ENCODE measurements at regions not wholly inside any gene's neighbourhood (a gene's known extent, or its start where the extent isn't known, plus 50 kb on each side); places are given as distances from the start of the nearest gene placed in this dataset.

GRCh38 chr11:127108838-127109237 is 108.3 kb upstream of the KIRREL3 start:
- H3K4me1 Mint-ChIP-seq: no peaks in the 10 kb centered on the region
- no peaks in the 10 kb centered on the region for H3K9me3 Mint-ChIP-seq
- H3K27ac Mint-ChIP-seq: no peak overlapping the region
- ATAC-seq: no peak
- no peak for DNase-seq (ENCODE audit: low spot score in 2 of 2)
- no peak overlapping the region for H3K4me3 Mint-ChIP-seq
- no peaks in the 10 kb centered on the region for H3K36me3 Mint-ChIP-seq

- Mint-ChIP-seq H3K9me3 (no peaks in the 10 kb centered on the region), H3K4me1 (no peaks in the 10 kb centered on the region), H3K4me3 (no peak overlapping the region), H3K36me3 (no peaks in the 10 kb centered on the region), H3K27ac (no peak overlapping the region)
- ATAC-seq (no peak), DNase-seq (ENCODE audit: low spot score in 2 of 2) (no peak)
Measured at GRCh38 chr11:127106938-127107337, 106.4 kb upstream of the KIRREL3 start.

DNA sequence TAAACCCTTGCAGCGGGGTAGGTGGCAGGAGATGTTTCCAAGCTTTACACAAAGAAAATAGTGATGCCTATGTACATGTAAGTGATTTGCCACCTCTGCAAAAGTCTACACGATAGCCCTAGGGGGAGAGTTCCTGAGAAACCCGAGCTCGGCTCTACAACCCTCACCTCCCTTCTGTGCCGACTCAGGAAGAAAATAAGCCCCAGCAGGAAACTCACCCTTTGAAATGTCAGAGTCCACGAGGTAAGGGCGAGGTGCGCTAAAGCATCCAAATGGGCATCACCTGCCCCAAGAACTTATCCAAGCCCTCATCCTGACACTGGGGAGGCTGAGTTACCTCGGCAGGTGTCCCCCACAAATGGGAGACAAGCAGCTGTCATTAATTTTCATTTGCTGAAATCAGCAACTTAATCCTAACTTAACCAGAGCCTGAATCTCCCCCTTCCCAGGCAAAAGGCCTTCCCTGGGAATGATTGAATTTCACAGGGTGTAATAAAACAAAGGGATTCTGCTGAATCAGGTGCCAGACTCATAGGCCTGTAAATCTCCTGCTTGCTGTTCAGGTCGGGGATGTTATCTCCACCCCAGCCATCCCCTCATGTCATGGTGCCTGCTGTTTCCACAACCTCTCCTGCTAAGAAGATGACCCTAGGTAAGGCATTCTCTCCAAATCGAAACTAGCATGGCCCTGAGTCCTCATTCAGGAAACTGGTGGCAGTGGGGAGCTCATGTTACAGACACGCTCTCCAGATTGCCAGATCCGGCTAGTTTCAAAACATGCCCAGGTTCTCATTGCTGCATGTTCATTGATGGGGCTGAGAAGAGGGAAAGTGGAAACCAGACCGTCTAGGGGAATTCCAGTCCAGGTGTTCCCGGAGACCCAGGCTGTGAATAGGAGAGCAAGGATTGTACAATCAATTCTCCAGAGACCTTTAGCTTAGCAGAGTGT is 105.3 kb upstream of the KIRREL3 start:
- H3K27ac Mint-ChIP-seq: no peak overlapping the region
- DNase-seq (ENCODE audit: low spot score in 2 of 2) (no peak), ATAC-seq (no peak)
- no peak overlapping the region for H3K4me3 Mint-ChIP-seq
- H3K4me1 Mint-ChIP-seq: no peaks in the 10 kb centered on the region
- no peaks in the 10 kb centered on the region for H3K9me3 Mint-ChIP-seq
- no peaks in the 10 kb centered on the region for H3K36me3 Mint-ChIP-seq

GRCh38 chr11:127103586-127104388 is 103.2 kb upstream of the KIRREL3 start:
- no peak overlapping the region for H3K27ac Mint-ChIP-seq
- no peaks in the 10 kb centered on the region for H3K36me3 Mint-ChIP-seq
- DNase-seq (ENCODE audit: low spot score in 2 of 2) (no peak), ATAC-seq (no peak)
- H3K9me3 Mint-ChIP-seq: no peaks in the 10 kb centered on the region
- H3K4me1 Mint-ChIP-seq: no peaks in the 10 kb centered on the region
- no peak overlapping the region for H3K4me3 Mint-ChIP-seq

DNA sequence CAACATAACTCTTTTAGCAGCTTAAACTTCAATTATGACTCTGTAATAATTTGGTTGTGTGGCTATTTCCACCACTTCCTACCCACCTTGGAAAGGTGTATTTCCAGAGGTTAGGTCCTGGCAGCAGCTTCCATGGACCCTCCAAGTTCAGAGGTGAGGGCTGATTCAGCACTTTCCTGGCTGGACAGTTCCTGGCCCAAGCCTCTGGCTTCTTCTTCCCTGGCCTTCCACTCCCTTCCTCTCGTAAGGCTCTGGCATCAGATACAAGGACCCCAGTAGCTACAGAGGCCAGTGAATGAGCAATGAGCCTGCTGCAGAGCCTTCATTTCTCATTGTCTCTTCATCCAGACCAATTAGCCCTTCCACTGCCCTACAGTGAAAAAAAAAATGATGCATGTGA is 98.1 kb upstream of the KIRREL3 start:
- ATAC-seq (no peak), DNase-seq (ENCODE audit: low spot score in 2 of 2) (no peak)
- no peaks in the 10 kb centered on the region for H3K36me3 Mint-ChIP-seq
- no peak overlapping the region for H3K4me3 Mint-ChIP-seq
- no peaks in the 10 kb centered on the region for H3K9me3 Mint-ChIP-seq
- no peaks in the 10 kb centered on the region for H3K4me1 Mint-ChIP-seq
- no peak overlapping the region for H3K27ac Mint-ChIP-seq

DNA sequence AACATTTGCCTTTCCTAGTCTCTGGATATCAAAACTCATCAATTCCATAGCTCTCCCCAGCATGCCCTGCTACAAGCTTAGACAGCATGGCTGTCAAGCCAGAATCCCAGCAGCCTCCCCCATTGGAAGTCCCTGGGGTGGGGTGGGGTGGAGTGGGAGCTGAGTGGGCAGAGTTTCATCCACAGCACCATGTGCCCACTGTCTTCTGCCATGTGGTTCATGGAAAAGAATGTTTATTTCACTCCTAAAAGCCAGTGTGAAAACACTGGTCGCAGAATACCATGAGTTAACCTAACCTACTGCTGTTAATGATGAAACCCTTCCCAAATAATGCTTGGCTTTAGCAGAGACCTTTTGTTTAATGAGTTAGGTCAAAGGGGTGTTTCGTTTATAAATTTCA is 80.2 kb upstream of the KIRREL3 start:
- no peak overlapping the region for H3K4me3 Mint-ChIP-seq
- no peak overlapping the region for H3K27ac Mint-ChIP-seq
- H3K4me1 Mint-ChIP-seq: no peaks in the 10 kb centered on the region
- no peaks in the 10 kb centered on the region for H3K36me3 Mint-ChIP-seq
- ATAC-seq: no peak
- H3K9me3 Mint-ChIP-seq: no peaks in the 10 kb centered on the region
- no peak for DNase-seq (ENCODE audit: low spot score in 2 of 2)

DNA sequence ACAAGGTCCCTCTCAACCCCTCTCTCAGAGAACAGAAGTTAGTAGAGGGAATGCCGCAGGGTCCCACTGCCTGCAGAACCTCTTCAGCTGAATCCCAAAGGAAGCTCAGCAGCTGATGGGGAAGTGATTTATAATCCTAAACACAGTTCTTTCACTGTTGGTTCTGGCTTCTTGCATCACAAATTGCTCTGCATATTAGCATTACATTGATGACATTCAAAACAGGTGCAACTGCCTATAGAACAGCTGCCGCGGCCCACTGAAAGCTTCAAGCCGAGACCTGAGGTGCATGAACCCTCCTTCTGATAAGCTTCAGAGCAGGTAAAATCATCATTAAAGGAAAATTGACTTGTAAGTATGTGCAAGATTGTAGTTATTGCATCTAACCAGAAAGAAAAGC is 75.2 kb upstream of the KIRREL3 start:
- H3K4me1 Mint-ChIP-seq: no peaks in the 10 kb centered on the region
- no peak overlapping the region for H3K4me3 Mint-ChIP-seq
- H3K27ac Mint-ChIP-seq: no peak overlapping the region
- H3K9me3 Mint-ChIP-seq: no peaks in the 10 kb centered on the region
- ATAC-seq (no peak), DNase-seq (ENCODE audit: low spot score in 2 of 2) (no peak)
- H3K36me3 Mint-ChIP-seq: no peaks in the 10 kb centered on the region

- Mint-ChIP-seq H3K36me3 (no peaks in the 10 kb centered on the region), H3K4me1 (no peaks in the 10 kb centered on the region), H3K9me3 (no peaks in the 10 kb centered on the region), H3K4me3 (no peak overlapping the region), H3K27ac (no peak overlapping the region)
- no peak for DNase-seq (ENCODE audit: low spot score in 2 of 2)
- ATAC-seq: peak; percentile 64
Measured at GRCh38 chr11:127074151-127074761, 73.7 kb upstream of the KIRREL3 start.

- ATAC-seq: no peak
- Mint-ChIP-seq H3K27ac (no peak overlapping the region), H3K4me1 (no peaks in the 10 kb centered on the region), H3K36me3 (no peaks in the 10 kb centered on the region), H3K9me3 (no peaks in the 10 kb centered on the region), H3K4me3 (no peak overlapping the region)
- no peak for DNase-seq (ENCODE audit: low spot score in 2 of 2)
Measured at GRCh38 chr11:127073621-127074020, 73.1 kb upstream of the KIRREL3 start.

DNA sequence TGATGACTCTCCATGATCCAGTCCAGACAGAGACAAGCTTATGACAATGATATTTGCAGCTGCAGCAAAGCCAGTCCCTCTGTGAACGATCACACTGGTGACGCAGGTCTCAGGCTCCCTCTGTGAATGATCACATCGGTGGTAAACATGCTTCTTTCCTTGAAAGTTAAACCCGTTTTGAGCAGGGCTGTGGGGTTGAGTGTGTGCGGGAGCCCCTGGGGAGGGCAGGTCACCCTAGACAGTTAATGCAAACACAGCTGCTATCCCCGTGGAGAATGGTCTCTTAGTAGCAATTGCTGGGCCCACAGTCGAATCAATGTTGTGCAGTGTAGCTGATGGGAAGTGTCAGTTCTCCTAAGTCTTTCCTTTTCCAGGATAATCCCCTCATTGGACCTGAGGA is 71.0 kb upstream of the KIRREL3 start:
- no peak overlapping the region for H3K27ac Mint-ChIP-seq
- no peak for DNase-seq (ENCODE audit: low spot score in 2 of 2)
- no peak for ATAC-seq
- no peak overlapping the region for H3K4me3 Mint-ChIP-seq
- peaks cover 4% of the 10 kb centered on the region for H3K9me3 Mint-ChIP-seq
- H3K4me1 Mint-ChIP-seq: no peaks in the 10 kb centered on the region
- no peaks in the 10 kb centered on the region for H3K36me3 Mint-ChIP-seq

GRCh38 chr11:127070808-127071207 is 70.2 kb upstream of the KIRREL3 start:
- peaks cover 4% of the 10 kb centered on the region for H3K9me3 Mint-ChIP-seq

DNA sequence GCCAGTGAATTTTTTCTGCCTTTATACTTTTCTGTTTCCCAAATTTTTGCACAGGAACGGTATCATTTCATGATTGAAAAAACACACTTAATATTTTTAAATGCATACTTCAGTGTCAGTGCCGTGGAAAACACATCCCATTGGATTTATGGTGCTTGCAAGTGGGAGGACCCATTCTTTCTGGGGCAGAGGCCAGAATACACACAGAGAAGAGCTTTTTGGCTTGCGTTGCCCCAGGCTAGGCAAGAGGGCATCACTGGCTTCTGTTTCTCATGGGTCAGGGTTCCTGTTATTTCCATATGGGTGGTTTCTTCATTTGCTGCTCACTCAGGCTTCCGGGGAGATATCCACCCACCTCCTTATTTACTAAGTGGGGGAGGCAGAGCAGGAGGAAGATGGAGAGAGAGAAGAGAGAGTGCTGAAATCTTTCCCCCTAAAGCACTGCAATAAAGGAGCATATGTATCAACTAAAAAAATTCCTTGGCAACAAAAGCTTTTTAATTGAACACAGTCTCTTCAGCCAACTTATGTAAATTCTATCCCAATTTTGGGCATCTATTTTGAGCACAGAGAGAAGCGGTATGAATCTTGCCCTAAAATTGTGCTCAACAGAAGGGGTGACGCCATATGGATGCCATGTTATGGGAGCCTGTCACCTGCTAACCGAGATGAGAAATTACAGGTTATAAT is 66.0 kb upstream of the KIRREL3 start:
- no peak for DNase-seq (ENCODE audit: low spot score in 2 of 2)
- Mint-ChIP-seq H3K27ac (no peak overlapping the region), H3K9me3 (peaks cover 4% of the 10 kb centered on the region), H3K4me1 (no peaks in the 10 kb centered on the region), H3K4me3 (no peak overlapping the region), H3K36me3 (no peaks in the 10 kb centered on the region)
- no peak for ATAC-seq

More at GRCh38 chr11:127070808-127071207, 70.2 kb upstream of the KIRREL3 start:
- DNase-seq (ENCODE audit: low spot score in 2 of 2): no peak
- no peak overlapping the region for H3K4me3 Mint-ChIP-seq
- no peak for ATAC-seq
- H3K27ac Mint-ChIP-seq: no peak overlapping the region
- H3K4me1 Mint-ChIP-seq: no peaks in the 10 kb centered on the region
- no peaks in the 10 kb centered on the region for H3K36me3 Mint-ChIP-seq

GRCh38 chr11:127063241-127063640 is 62.7 kb upstream of the KIRREL3 start:
- Mint-ChIP-seq H3K27ac (no peak overlapping the region), H3K36me3 (no peaks in the 10 kb centered on the region), H3K4me3 (no peak overlapping the region), H3K4me1 (no peaks in the 10 kb centered on the region), H3K9me3 (peaks cover 4% of the 10 kb centered on the region)
- no peak for ATAC-seq
- no peak for DNase-seq (ENCODE audit: low spot score in 2 of 2)

DNA sequence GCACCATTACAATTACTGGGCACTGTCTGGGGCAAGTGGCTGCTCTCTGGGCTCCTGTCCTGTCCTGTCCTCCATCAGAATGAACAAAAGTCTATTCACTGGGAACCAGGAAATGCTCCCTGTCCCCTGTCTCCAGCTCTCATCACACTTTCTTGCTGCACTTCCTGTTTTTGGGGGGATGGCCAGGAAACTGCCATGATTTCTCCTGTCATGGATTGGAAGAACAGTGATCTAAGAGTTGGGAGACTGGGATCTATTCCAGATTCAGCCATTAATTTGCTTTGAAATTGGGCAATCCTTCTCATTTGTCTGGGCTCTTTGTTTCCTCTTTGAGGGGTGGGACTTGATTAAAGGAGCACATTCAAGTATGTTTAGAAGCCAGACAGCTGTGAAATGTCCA is 61.4 kb upstream of the KIRREL3 start:
- no peak overlapping the region for H3K4me3 Mint-ChIP-seq
- H3K27ac Mint-ChIP-seq: no peak overlapping the region

GRCh38 chr11:127059750-127060149 is 59.2 kb upstream of the KIRREL3 start:
- H3K4me3 Mint-ChIP-seq: no peak overlapping the region
- no peaks in the 10 kb centered on the region for H3K36me3 Mint-ChIP-seq
- DNase-seq (ENCODE audit: low spot score in 2 of 2): no peak
- H3K27ac Mint-ChIP-seq: no peak overlapping the region
- ATAC-seq: no peak
- peaks cover 4% of the 10 kb centered on the region for H3K9me3 Mint-ChIP-seq
- H3K4me1 Mint-ChIP-seq: no peaks in the 10 kb centered on the region

More for the DNA sequence above, 61.4 kb upstream of the KIRREL3 start:
- H3K36me3 Mint-ChIP-seq: no peaks in the 10 kb centered on the region
- H3K4me1 Mint-ChIP-seq: no peaks in the 10 kb centered on the region
- no peak for DNase-seq (ENCODE audit: low spot score in 2 of 2)
- peaks cover 1% of the 10 kb centered on the region for H3K9me3 Mint-ChIP-seq
- no peak for ATAC-seq
